AG04450 (cell line): ENCODE measurements at regions not wholly inside any gene's neighbourhood (a gene's known extent, or its start where the extent isn't known, plus 50 kb on each side); places are given as distances from the start of the nearest gene placed in this dataset.

Experiments used
- CTCF ChIA-PET: fragments of 300-600, 350-600 bp; formaldehyde crosslinking; extraction: SDS; loops from one replicate; lab custom pipeline; 2022; ENCODE audit warnings: antibody characterized with exemption, inconsistent platforms; lab: Charles Lee
- POLR2A ChIA-PET: fragments of 350-600 bp; formaldehyde crosslinking; extraction: SDS; loops from one replicate; lab custom pipeline; 2021; ENCODE audit warnings: antibody characterized with exemption, inconsistent platforms; lab: Yijun Ruan, JAX
- DNase-seq: peaks from one replicate; pipeline ENCODE4 v3.0.0-alpha.2; 2011; ENCODE audit warnings: low read depth, low spot score
- H3K27ac ChIP-seq: one replicate; pipeline ENCODE4 v1.5.1; 2012; ENCODE audit warnings: low read depth, low read length, control low read depth
- H3K27me3 ChIP-seq: one replicate; pipeline ENCODE4 v1.6.0; 2012; ENCODE audit warnings: low read length; ENCODE audit not compliant: control insufficient read depth, insufficient read depth
- H3K4me3 ChIP-seq: 2 replicates; pipeline ENCODE4 v1.5.1; 2011; ENCODE audit warnings: mild to moderate bottlenecking, low read depth, low read length, control low read depth
- H3K9me3 ChIP-seq: 2 replicates; pipeline ENCODE4 v1.5.1; 2012; ENCODE audit warnings: low read length; ENCODE audit not compliant: control insufficient read depth, insufficient read depth
- TF ChIP-seq, protein P1 (sequence below): IDR thresholded peaks from 2 replicates; pipeline ENCODE4 v1.5.1; 2011; ENCODE audit warnings: low read depth, low read length, control low read depth, inconsistent platforms

DNA sequence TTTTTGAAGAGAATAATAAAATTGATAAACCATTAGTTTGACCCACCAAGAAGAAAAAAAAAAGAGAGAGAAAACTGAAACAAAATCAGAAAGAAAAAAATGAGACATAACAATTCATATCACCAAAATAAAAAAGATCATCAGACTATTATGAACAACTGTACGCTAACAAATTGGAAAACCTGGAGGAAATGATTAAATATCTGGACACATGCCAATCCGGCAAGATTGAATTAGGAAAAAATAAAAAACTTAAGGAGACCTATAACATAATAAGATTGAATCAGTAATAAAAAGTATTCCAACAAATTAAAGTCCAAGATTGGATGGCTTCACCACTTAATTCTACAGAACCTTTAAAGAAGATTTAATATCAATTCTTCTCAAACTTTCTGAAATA, 136.7 kb downstream of the CASP12 start:
- no peak for DNase-seq
- no peaks in the 10 kb centered on the region for H3K9me3 ChIP-seq
- H3K4me3 ChIP-seq, result no peak overlapping the region
- CTCF ChIA-PET, result interaction anchor here (0.7 kb wide), 1 partner anchor 1237 kb away, joined by 3 read pairs; no protein-coding TSS in a partner anchor
- no peaks in the 10 kb centered on the region for H3K27me3 ChIP-seq
- TF ChIP-seq, protein P1, sequence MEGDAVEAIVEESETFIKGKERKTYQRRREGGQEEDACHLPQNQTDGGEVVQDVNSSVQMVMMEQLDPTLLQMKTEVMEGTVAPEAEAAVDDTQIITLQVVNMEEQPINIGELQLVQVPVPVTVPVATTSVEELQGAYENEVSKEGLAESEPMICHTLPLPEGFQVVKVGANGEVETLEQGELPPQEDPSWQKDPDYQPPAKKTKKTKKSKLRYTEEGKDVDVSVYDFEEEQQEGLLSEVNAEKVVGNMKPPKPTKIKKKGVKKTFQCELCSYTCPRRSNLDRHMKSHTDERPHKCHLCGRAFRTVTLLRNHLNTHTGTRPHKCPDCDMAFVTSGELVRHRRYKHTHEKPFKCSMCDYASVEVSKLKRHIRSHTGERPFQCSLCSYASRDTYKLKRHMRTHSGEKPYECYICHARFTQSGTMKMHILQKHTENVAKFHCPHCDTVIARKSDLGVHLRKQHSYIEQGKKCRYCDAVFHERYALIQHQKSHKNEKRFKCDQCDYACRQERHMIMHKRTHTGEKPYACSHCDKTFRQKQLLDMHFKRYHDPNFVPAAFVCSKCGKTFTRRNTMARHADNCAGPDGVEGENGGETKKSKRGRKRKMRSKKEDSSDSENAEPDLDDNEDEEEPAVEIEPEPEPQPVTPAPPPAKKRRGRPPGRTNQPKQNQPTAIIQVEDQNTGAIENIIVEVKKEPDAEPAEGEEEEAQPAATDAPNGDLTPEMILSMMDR, result no peak
- POLR2A ChIA-PET, result no interaction called here
- H3K27ac ChIP-seq, result no peak overlapping the region

- DNase-seq, result no peak
- TF ChIP-seq, protein P1, result no peak
- Histone ChIP-seq H3K27ac (no peak overlapping the region), H3K9me3 (no peaks in the 10 kb centered on the region), H3K27me3 (no peaks in the 10 kb centered on the region), H3K4me3 (no peak overlapping the region)
- ChIA-PET CTCF (no interaction called here), POLR2A (no interaction called here)
These were observed 138.8 kb downstream of the CASP12 start for GRCh38 chr11:104759464-104759863.

DNA sequence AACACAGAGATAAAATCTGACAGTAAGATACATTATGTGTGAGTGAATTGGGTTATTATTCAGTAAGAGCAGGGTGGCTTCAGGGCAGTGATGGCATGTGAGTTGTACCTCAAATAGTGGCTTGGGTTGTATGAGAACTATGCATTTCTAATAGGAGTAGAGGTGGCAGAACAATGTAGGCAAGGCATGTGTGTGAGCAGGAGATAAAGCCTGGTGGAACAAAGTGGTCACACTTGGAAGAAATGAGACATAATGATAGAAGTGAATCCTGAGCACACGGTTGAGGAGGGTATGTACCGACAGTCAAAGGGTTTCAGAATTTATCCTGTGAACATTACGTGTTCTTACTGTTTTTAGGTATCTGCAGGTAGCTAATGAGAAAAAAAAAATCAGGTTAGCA, 159.3 kb downstream of the CASP12 start:
- no peaks in the 10 kb centered on the region for H3K9me3 ChIP-seq
- POLR2A ChIA-PET, result no interaction called here
- no peaks in the 10 kb centered on the region for H3K27me3 ChIP-seq
- no peak for DNase-seq
- no peak overlapping the region for H3K27ac ChIP-seq
- no peak overlapping the region for H3K4me3 ChIP-seq
- TF ChIP-seq, protein P1, result no peak
- CTCF ChIA-PET, result no interaction called here

DNA sequence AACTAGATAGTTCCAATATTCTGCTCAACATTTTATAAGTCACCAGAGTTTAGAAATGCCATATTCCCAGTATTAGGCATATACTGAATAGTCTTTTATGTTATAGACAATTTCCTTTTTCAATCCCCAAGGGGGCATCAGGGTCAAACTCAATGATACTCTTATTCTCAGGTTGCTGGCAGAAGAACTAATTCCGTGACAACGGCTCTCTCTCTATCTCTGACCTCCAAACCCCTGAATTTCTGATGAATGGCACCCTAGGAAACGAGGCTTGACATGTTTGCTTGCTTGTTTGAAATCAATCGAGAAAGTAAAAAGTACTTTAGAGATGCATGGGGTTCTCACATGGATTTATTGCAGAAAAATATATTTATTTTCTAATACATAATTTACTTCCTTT, 160.1 kb downstream of the CASP12 start:
- no peaks in the 10 kb centered on the region for H3K27me3 ChIP-seq
- no peak overlapping the region for H3K27ac ChIP-seq
- CTCF ChIA-PET, result no interaction called here
- TF ChIP-seq, protein P1, result no peak
- H3K4me3 ChIP-seq, result no peak overlapping the region
- no peak for DNase-seq
- POLR2A ChIA-PET, result no interaction called here
- H3K9me3 ChIP-seq, result no peaks in the 10 kb centered on the region

- DNase-seq, result no peak
- TF ChIP-seq, protein P1, result no peak
- H3K27me3 ChIP-seq, result no peaks in the 10 kb centered on the region
- H3K27ac ChIP-seq, result no peak overlapping the region
- no peak overlapping the region for H3K4me3 ChIP-seq
- ChIA-PET CTCF (no interaction called here), POLR2A (no interaction called here)
- H3K9me3 ChIP-seq, result no peaks in the 10 kb centered on the region
These were observed 161.8 kb downstream of the CASP12 start for GRCh38 chr11:104736502-104736901.
